Activated CD8-positive, alpha-beta T cell treated with anti-CD3 and anti-CD28 coated beads for 36 hours (primary cell): ENCODE measurements at regions not wholly inside any gene's neighbourhood (a gene's known extent, or its start where the extent isn't known, plus 50 kb on each side); places are given as distances from the start of the nearest gene placed in this dataset.

Source experiments
- ATAC-seq: fragments of 200-7000 bp; cut with Tn5 transposase; one replicate; pipeline ENCODE4 v1.10.0; 2021; ENCODE audit warnings: mild to moderate bottlenecking, moderate library complexity
- CTCF ChIA-PET: fragments of 350-600 bp; sonication (Branson Sonifier 250); formaldehyde crosslinking; loops from one replicate; lab custom pipeline; 2021; ENCODE audit warnings: antibody characterized with exemption; lab: Charles Lee
- POLR2A ChIA-PET: fragments of 350-600 bp; sonication (Branson Sonifier 250); formaldehyde crosslinking; loops from one replicate; lab custom pipeline; 2021; ENCODE audit warnings: antibody characterized with exemption; lab: Charles Lee
- DNase-seq: peaks from one replicate; pipeline ENCODE4 v3.0.0-alpha.2; 2020
- H3K27ac Mint-ChIP-seq: one replicate; pipeline ENCODE4 v1.8.0; 2021; ENCODE audit warnings: mild to moderate bottlenecking, mixed read lengths
- H3K27me3 Mint-ChIP-seq: one replicate; pipeline ENCODE4 v1.8.0; 2021; ENCODE audit warnings: mixed read lengths
- H3K36me3 Mint-ChIP-seq: one replicate; pipeline ENCODE4 v1.8.0; 2021; ENCODE audit warnings: low read depth, mixed read lengths
- H3K4me1 Mint-ChIP-seq: one replicate; pipeline ENCODE4 v1.8.0; 2021; ENCODE audit warnings: low read depth, mixed read lengths
- H3K4me3 Mint-ChIP-seq: one replicate; pipeline ENCODE4 v1.8.0; 2021; ENCODE audit warnings: mild to moderate bottlenecking, moderate library complexity, mixed read lengths
- H3K9me3 Mint-ChIP-seq: one replicate; pipeline ENCODE4 v1.8.0; 2021; ENCODE audit warnings: mixed read lengths
- intact Hi-C: fragments of 100-400 bp; cut with micrococcal nuclease; formaldehyde crosslinking; loops from one replicate; pipeline ENCODE4 v1.10.0; 2022
- TF ChIP-seq, protein P1 (sequence below): fragments of 200-600 bp; IDR thresholded peaks from one replicate; pipeline ENCODE4 v1.8.0; 2022; ENCODE audit warnings: antibody characterized with exemption, mild to moderate bottlenecking

DNA sequence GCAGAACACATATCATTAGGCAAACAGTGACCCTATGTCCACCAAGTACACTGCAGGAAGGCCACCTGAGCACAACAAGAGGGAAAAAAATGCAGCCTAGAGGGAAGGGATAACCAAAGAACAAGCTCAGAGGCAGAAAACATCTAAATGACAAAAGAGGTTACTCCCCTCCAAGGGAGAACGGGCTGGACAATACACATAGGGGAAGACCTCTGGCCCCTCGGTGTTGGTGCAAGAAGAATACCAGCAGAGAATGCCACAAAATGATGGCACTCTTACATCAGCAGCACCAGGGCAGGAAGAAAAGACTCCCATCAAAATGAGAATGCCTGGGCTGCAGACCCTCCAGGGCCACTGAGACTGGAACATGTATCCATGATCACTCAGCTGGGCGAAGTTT, 66.6 kb upstream of the OPCML start:
- DNase-seq, result no peak
- TF ChIP-seq, protein P1, sequence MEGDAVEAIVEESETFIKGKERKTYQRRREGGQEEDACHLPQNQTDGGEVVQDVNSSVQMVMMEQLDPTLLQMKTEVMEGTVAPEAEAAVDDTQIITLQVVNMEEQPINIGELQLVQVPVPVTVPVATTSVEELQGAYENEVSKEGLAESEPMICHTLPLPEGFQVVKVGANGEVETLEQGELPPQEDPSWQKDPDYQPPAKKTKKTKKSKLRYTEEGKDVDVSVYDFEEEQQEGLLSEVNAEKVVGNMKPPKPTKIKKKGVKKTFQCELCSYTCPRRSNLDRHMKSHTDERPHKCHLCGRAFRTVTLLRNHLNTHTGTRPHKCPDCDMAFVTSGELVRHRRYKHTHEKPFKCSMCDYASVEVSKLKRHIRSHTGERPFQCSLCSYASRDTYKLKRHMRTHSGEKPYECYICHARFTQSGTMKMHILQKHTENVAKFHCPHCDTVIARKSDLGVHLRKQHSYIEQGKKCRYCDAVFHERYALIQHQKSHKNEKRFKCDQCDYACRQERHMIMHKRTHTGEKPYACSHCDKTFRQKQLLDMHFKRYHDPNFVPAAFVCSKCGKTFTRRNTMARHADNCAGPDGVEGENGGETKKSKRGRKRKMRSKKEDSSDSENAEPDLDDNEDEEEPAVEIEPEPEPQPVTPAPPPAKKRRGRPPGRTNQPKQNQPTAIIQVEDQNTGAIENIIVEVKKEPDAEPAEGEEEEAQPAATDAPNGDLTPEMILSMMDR, result no peak
- no peaks in the 10 kb centered on the region for H3K27me3 Mint-ChIP-seq
- no peaks in the 10 kb centered on the region for H3K9me3 Mint-ChIP-seq
- H3K36me3 Mint-ChIP-seq, result no peaks in the 10 kb centered on the region
- intact Hi-C loops, result no loop called here
- no peaks in the 10 kb centered on the region for H3K4me1 Mint-ChIP-seq
- ATAC-seq, result no peak
- no peak overlapping the region for H3K27ac Mint-ChIP-seq
- ChIA-PET POLR2A (no interaction called here), CTCF (interaction anchor here (1.4 kb wide), 1 partner anchor 16 kb away, joined by 3 read pairs; no protein-coding TSS in a partner anchor)
- H3K4me3 Mint-ChIP-seq, result no peak overlapping the region

DNA sequence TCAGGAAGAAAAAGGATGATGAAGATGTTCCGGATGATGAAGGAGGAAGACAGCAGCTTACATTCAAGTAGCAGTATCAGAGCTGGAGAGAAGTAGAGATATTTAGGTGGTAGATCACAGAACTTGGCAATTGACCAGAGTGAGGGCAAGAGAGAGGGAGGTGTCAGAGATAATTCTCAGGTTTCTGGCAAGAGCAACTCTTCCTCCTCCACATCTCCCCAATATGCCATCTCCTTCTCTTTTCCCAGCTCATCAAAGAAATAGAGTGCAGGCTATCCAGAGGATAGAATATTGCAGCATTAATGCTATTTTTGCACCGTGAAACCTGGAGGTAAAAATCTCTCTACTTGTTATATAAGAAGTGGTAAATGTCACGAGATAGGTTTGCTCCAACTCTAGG, 64.9 kb upstream of the OPCML start:
- no peaks in the 10 kb centered on the region for H3K9me3 Mint-ChIP-seq
- ChIA-PET CTCF (no interaction called here), POLR2A (no interaction called here)
- ATAC-seq, result no peak
- no peak overlapping the region for H3K4me3 Mint-ChIP-seq
- no peak for DNase-seq
- no peaks in the 10 kb centered on the region for H3K36me3 Mint-ChIP-seq
- intact Hi-C loops, result no loop called here
- H3K4me1 Mint-ChIP-seq, result no peaks in the 10 kb centered on the region
- no peak overlapping the region for H3K27ac Mint-ChIP-seq
- TF ChIP-seq, protein P1, result no peak
- H3K27me3 Mint-ChIP-seq, result no peaks in the 10 kb centered on the region

DNA sequence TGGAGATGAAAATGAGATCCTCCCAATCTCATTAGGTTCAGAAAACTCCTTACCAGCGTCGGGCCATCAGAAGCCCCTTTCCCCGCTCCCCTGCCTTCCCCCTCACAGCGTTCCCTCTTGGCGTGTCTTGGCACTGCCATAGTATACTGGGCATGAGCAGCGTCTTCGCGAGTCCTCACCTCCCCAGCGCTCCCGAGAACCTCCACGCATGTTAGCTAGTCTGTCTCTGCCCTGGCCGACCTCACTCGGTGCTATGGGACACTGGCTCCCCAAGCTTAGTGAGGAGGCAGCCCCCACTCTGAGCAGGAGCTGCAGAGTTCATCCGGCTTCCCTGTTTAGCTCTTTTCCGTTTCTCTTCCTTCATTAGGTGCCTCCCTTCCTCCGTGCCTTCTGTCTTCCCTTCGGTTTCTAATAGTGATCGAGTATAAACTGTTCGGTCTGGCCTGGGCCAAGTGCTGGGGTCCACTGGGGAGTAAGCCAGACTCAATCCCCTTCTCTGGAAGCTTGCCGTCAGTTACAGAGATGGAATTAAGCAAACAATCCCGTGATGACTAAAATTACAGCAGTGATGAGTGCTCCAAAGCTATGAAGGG, 63.8 kb upstream of the OPCML start:
- DNase-seq, result no peak
- H3K4me3 Mint-ChIP-seq, result no peak overlapping the region
- intact Hi-C loops, result no loop called here
- H3K4me1 Mint-ChIP-seq, result no peaks in the 10 kb centered on the region
- no peak for ATAC-seq
- TF ChIP-seq, protein P1, result no peak
- H3K27ac Mint-ChIP-seq, result no peak overlapping the region
- CTCF ChIA-PET, result no interaction called here
- no peaks in the 10 kb centered on the region for H3K36me3 Mint-ChIP-seq
- no peaks in the 10 kb centered on the region for H3K27me3 Mint-ChIP-seq
- no peaks in the 10 kb centered on the region for H3K9me3 Mint-ChIP-seq
- POLR2A ChIA-PET, result no interaction called here

DNA sequence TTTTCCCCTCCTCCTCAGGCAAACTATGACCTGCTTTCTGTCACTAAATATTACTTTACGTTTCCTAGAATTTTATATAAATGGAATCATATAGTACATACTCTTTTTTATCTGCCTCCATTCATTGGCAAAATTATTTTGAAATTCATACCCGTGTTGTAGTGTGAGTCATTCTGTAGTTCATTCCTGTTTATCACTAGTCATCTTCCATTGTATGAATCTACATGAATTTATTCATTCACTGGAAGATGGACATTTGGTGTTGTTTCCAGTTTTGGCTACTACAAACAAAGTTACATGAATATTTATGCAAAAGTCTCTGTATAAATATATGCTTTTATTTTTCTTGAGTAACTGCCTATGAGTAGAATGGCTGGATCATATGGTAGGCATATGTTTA, 60.7 kb upstream of the OPCML start:
- no peak overlapping the region for H3K4me3 Mint-ChIP-seq
- ATAC-seq (no peak), DNase-seq (no peak)
- intact Hi-C loops, result no loop called here
- no peaks in the 10 kb centered on the region for H3K9me3 Mint-ChIP-seq
- H3K4me1 Mint-ChIP-seq, result no peaks in the 10 kb centered on the region
- CTCF ChIA-PET, result no interaction called here
- no peak overlapping the region for H3K27ac Mint-ChIP-seq
- POLR2A ChIA-PET, result interaction anchor here (0.8 kb wide), 1 partner anchor 8 kb away, joined by 3 read pairs; no protein-coding TSS in a partner anchor
- TF ChIP-seq, protein P1, result no peak
- no peaks in the 10 kb centered on the region for H3K36me3 Mint-ChIP-seq
- no peaks in the 10 kb centered on the region for H3K27me3 Mint-ChIP-seq

DNA sequence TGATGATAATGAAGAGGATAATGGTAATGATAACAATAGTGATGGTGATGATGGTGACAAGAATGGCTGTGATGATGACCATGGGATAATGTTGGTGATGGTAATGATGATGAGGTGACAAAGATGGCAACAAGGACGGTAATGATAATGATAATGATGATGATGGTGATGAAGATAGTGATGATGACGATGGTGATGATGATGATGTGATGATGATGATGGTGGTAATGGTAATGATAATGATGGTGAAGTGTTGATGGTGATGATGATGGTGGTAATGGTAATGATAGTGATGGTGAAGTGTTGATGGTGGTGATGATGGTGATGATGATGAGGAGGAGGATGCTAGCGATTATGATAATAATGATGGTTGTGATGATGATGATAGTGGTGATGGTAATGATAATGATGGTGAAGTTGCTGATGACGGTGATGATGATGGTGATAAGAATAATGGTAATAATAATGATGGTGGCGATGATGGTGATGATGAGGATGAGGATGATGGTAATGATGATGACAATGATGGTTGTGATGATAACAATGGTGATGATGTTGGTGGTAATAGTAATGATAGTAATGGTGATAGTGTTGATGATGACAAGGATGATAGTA, 54.7 kb upstream of the OPCML start:
- ChIA-PET CTCF (no interaction called here), POLR2A (no interaction called here)
- peaks cover 3% of the 10 kb centered on the region for H3K9me3 Mint-ChIP-seq
- no peak overlapping the region for H3K27ac Mint-ChIP-seq
- no peaks in the 10 kb centered on the region for H3K27me3 Mint-ChIP-seq
- no peaks in the 10 kb centered on the region for H3K4me1 Mint-ChIP-seq
- H3K4me3 Mint-ChIP-seq, result no peak overlapping the region
- TF ChIP-seq, protein P1, result no peak
- DNase-seq (no peak), ATAC-seq (no peak)
- intact Hi-C loops, result no loop called here
- H3K36me3 Mint-ChIP-seq, result no peaks in the 10 kb centered on the region
